ENCODE measurements at regions not wholly inside any gene's neighbourhood (a gene's known extent, or its start where the extent isn't known, plus 50 kb on each side); places are given as distances from the start of the nearest gene placed in this dataset.

DNA sequence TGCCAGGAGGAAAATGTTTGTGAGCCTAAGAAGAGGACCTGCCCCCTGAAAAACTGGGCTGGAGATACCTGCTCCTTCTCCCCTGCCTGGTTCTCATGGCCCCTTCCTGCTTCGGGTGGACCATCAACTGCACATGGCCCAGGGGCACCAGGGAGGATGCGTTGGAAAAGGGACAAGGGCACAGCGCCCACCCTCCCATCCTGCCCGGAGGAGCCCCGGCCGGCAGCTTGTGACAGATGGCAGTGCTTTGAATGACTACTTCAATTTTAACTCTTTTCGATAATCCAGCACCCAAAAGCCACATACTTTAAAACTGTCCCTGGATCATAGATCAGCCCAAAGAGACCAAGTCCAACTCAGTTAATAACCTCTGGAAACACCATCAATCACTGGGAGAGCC is 135.8 kb upstream of the NECTIN1 start:
- TF ChIP-seq, protein P1, sequence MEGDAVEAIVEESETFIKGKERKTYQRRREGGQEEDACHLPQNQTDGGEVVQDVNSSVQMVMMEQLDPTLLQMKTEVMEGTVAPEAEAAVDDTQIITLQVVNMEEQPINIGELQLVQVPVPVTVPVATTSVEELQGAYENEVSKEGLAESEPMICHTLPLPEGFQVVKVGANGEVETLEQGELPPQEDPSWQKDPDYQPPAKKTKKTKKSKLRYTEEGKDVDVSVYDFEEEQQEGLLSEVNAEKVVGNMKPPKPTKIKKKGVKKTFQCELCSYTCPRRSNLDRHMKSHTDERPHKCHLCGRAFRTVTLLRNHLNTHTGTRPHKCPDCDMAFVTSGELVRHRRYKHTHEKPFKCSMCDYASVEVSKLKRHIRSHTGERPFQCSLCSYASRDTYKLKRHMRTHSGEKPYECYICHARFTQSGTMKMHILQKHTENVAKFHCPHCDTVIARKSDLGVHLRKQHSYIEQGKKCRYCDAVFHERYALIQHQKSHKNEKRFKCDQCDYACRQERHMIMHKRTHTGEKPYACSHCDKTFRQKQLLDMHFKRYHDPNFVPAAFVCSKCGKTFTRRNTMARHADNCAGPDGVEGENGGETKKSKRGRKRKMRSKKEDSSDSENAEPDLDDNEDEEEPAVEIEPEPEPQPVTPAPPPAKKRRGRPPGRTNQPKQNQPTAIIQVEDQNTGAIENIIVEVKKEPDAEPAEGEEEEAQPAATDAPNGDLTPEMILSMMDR (IDR thresholded peaks at IDR 0.05): no peak
- no peak for TF ChIP-seq POLR2A (IDR thresholded peaks at IDR 0.05; ENCODE audit: low read depth)
- no peak for TF ChIP-seq EP300 (IDR thresholded peaks at IDR 0.05)
